ENCODE measurements at regions not wholly inside any gene's neighbourhood (a gene's known extent, or its start where the extent isn't known, plus 50 kb on each side); places are given as distances from the start of the nearest gene placed in this dataset.

- TF ChIP-seq CTCF (IDR thresholded peaks at IDR 0.05), result no peak
- TF ChIP-seq POLR2A (IDR thresholded peaks at IDR 0.05), result no peak
Observed at GRCh38 chr20:55200317-55200716, 724.9 kb downstream of the DOK5 start.
